Erythroblast (primary cell): ENCODE measurements at regions not wholly inside any gene's neighbourhood (a gene's known extent, or its start where the extent isn't known, plus 50 kb on each side); places are given as distances from the start of the nearest gene placed in this dataset.
"Not testable (repeated sequence)": the region's sequence is repeated elsewhere in the genome, so short reads cannot be mapped to it uniquely, and the experiment has no call there.

ENCODE experiments used
- GATA1 ChIP-seq: IDR thresholded peaks from 2 replicates; pipeline ENCODE4 v1.6.1; 2011; ENCODE audit warnings: low read depth, mild to moderate bottlenecking, control low read depth, low read length, moderate library complexity
- POLR2A ChIP-seq: IDR thresholded peaks from 2 replicates; pipeline ENCODE4 v1.6.1; 2011; ENCODE audit warnings: mild to moderate bottlenecking, low read length

GRCh38 chr2:215821298-215821697, 192.1 kb downstream of the MREG start:
- TF ChIP-seq POLR2A, GATA1: not testable (repeated sequence)
